Fibroblast of mammary gland (primary cell): ENCODE measurements at regions not wholly inside any gene's neighbourhood (a gene's known extent, or its start where the extent isn't known, plus 50 kb on each side); places are given as distances from the start of the nearest gene placed in this dataset.
"Not testable (repeated sequence)": the region's sequence is repeated elsewhere in the genome, so short reads cannot be mapped to it uniquely, and the experiment has no call there.

ENCODE experiments used
- DNase-seq: peaks from one replicate; pipeline ENCODE4 v3.0.0-alpha.2; 2010; ENCODE audit warnings: low read depth
- H3K4me3 ChIP-seq: 2 replicates; pipeline ENCODE4 v1.5.1; 2011; ENCODE audit warnings: low read depth, mild to moderate bottlenecking, low read length, moderate library complexity; ENCODE audit not compliant: control insufficient read depth
- TF ChIP-seq, protein P1 (sequence below): conservative IDR thresholded peaks from 2 replicates; pipeline ENCODE4 v1.5.1; 2011; ENCODE audit warnings: low read depth, low read length, inconsistent platforms; ENCODE audit not compliant: control insufficient read depth, insufficient read depth

GRCh38 chr6:82785206-82785605 lies 280.4 kb downstream of the UBE3D start:
- H3K4me3 ChIP-seq, result no peak overlapping the region
- TF ChIP-seq, protein P1, sequence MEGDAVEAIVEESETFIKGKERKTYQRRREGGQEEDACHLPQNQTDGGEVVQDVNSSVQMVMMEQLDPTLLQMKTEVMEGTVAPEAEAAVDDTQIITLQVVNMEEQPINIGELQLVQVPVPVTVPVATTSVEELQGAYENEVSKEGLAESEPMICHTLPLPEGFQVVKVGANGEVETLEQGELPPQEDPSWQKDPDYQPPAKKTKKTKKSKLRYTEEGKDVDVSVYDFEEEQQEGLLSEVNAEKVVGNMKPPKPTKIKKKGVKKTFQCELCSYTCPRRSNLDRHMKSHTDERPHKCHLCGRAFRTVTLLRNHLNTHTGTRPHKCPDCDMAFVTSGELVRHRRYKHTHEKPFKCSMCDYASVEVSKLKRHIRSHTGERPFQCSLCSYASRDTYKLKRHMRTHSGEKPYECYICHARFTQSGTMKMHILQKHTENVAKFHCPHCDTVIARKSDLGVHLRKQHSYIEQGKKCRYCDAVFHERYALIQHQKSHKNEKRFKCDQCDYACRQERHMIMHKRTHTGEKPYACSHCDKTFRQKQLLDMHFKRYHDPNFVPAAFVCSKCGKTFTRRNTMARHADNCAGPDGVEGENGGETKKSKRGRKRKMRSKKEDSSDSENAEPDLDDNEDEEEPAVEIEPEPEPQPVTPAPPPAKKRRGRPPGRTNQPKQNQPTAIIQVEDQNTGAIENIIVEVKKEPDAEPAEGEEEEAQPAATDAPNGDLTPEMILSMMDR, result no peak
- DNase-seq, result no peak

DNA sequence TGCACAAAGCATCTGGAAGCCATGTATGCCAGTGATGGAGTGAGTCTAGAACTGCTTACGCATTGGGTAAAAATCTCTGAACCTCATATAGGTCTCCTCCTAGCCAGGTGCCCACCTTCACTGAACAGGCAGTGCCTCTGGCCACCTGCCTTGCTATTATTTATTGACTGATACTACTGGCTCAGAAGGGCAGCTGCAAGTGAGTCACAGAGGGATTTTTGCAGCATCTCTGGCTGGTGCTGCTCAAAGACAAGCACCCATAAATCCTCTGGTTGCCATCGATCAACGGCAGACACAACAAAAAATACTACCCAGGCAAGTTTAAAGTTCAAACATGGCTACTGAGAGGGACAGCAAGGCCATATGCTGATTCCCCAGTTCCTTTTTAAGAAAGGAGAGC lies 279.4 kb downstream of the UBE3D start:
- H3K4me3 ChIP-seq, result no peak overlapping the region
- TF ChIP-seq, protein P1, result no peak
- no peak for DNase-seq

GRCh38 chr6:82795940-82796339 lies 269.7 kb downstream of the UBE3D start:
- TF ChIP-seq, protein P1, result no peak
- H3K4me3 ChIP-seq, result no peak overlapping the region
- DNase-seq, result no peak

DNA sequence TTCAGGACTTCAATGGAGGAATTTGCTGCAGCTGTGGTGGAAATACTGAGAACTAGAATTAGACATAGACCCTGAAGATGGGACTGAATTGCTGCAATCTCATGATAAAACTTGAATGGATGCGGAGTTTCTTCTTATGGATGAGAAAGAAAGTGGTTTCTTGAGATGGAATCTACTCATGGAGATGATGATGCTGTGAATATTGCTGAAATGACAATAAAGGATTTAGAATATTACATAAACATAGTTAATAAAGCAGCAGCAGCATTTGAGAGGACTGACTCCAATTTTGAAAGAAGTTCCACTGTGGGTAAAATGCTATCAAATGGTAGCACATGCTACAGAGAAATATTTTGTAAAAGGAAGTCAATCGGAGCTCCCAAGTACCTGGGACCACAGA lies 264.6 kb downstream of the UBE3D start:
- TF ChIP-seq, protein P1, result no peak
- no peak overlapping the region for H3K4me3 ChIP-seq
- DNase-seq, result no peak

DNA sequence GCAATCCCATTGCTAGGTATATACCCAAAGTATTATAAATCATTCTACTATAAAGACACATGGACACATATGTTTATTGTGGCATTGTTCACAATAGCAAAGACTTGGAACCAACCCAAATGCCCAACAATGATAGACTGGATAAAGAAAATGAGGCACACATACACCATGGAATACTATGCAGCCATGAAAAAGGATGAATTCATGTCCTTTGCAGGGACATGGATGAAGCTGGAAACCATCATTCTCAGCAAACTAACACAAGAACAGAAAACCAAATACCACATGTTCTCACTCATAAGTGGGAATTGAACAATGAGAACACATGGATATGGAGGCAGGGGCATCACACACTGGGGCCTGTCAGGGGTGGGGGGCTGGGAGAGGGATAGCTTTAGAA lies 249.4 kb downstream of the UBE3D start:
- not testable (repeated sequence) for H3K4me3 ChIP-seq

DNA sequence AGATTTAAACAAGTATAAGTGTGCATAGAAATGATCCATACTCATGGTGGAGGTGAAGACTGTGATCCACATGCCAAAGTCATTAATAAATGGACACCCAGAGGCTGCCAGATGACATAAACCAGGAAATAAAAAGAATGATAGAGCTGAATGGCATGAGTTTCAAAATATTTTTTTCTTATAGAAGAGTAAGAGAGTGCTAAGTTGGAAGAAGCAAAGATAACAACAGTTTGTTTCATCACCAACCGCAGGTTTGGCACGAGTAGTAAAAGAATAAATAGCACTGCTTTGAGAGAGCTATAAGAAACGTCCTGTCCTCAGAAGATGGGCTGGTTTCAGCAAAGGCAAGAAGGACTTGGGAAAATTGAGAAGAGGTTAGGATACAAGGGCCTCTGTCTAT lies 246.9 kb downstream of the UBE3D start:
- no peak overlapping the region for H3K4me3 ChIP-seq
- peak; percentile 84 for DNase-seq
- TF ChIP-seq, protein P1, result no peak

More for the DNA sequence above, 249.4 kb downstream of the UBE3D start:
- not testable (repeated sequence) for DNase-seq

DNA sequence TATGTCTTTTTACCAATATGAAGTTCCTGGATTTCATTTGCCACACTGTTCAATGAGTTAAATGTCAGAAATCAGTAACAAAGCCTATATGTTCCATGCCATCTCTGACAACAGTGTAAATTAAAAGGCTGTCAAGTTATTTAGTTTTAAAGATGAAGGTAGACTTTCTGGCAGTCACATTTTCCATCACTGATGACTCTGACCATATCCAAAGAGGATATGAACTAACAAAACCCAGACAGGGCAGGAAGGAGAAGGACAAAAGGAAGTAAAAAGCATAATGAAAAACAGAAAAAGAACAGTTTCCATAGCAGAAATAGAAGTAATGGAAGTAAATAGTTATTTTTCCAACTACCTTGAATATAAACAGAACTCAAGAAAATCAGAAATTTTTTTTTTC lies 242.3 kb downstream of the UBE3D start:
- no peak overlapping the region for H3K4me3 ChIP-seq
- TF ChIP-seq, protein P1, result no peak
- DNase-seq, result no peak
